ENCODE measurements at regions not wholly inside any gene's neighbourhood (a gene's known extent, or its start where the extent isn't known, plus 50 kb on each side); places are given as distances from the start of the nearest gene placed in this dataset.

DNA sequence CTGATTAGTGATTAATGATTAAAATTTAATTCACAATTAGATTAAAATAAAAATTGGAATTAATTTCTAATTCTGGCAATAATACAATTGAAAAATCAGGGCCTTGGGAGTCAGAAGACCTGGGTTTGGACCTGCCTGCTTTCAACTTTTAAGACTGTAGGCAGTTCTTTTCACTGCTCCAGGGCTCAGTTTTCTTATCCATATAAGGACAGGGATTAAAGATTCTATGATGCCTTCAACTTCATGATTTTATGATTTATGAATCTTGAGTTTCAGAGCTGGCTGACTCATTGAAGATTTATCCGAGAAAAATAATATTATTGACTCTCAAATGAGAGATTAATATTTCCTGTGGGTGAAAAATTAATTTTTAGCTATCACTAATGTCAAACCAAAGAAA is 208.6 kb upstream of the ANKH start:
- Histone ChIP-seq H3K4me1 (replicated peaks in 1 of 4; ENCODE audit: control insufficient read depth in 3 of 4, insufficient read depth in 4 of 4, low read length in 3 of 4) (no peaks in the 10 kb centered on the region), H2BK15ac (ENCODE audit: low read length) (no peak overlapping the region), H3K27me3 (replicated peaks in 1 of 4; ENCODE audit: control insufficient read depth in 3 of 4, extremely low read depth in 1 of 4, insufficient read depth in 3 of 4, low read length in 3 of 4) (no peaks in the 10 kb centered on the region), H2AK5ac (ENCODE audit: low read depth, low read length) (no peak overlapping the region), H3K79me1 (ENCODE audit: low read depth, low read length) (no peaks in the 10 kb centered on the region), H4K8ac (ENCODE audit: extremely low read depth, insufficient read depth, low read length) (no peak overlapping the region), H3K9me3 (ENCODE audit: insufficient read depth in 2 of 2, low read depth in 1 of 2, low read length in 1 of 2) (no peaks in the 10 kb centered on the region), H2BK20ac (ENCODE audit: low read length) (no peak overlapping the region), H4K91ac (replicated peaks; ENCODE audit: insufficient read length, low read length) (no peak overlapping the region), H3K4me3 (ENCODE audit: extremely low read depth in 1 of 4, insufficient read depth in 2 of 4, low read depth in 3 of 4, low read length in 4 of 4) (no peak overlapping the region), H3K56ac (replicated peaks; ENCODE audit: insufficient read length, low read depth, low read length) (no peak overlapping the region), H4K5ac (ENCODE audit: insufficient read length, low read depth, low read length) (no peak overlapping the region), H3K23ac (ENCODE audit: insufficient read length) (no peak overlapping the region), H3K4me2 (ENCODE audit: insufficient read depth in 1 of 2, low read depth in 2 of 2, low read length in 2 of 2) (no peak overlapping the region), H3K4ac (replicated peaks; ENCODE audit: insufficient read length, low read depth, low read length) (no peak overlapping the region), H3K27ac (ENCODE audit: low read depth, low read length) (no peak overlapping the region), H2BK120ac (replicated peaks; ENCODE audit: low read depth, low read length) (no peak overlapping the region), H2AFZ (ENCODE audit: low read length) (no peak overlapping the region), H3K36me3 (ENCODE audit: control insufficient read depth in 2 of 4, insufficient read depth in 4 of 4, low read length in 3 of 4) (no peaks in the 10 kb centered on the region), H3K18ac (ENCODE audit: extremely low read depth, low read length) (no peak overlapping the region), H2BK5ac (ENCODE audit: low read depth, low read length) (no peak overlapping the region), H4K20me1 (replicated peaks in 1 of 2; ENCODE audit: control insufficient read depth in 1 of 2, insufficient read depth in 2 of 2, low read length in 2 of 2) (no peaks in the 10 kb centered on the region), H3K14ac (ENCODE audit: insufficient read length) (no peak overlapping the region), H2BK12ac (ENCODE audit: low read depth, low read length) (no peak overlapping the region), H3K9ac (replicated peaks in 1 of 4; ENCODE audit: extremely low read depth in 1 of 4, low read depth in 3 of 4, low read length in 3 of 4) (no peak overlapping the region), H3K79me2 (ENCODE audit: control insufficient read depth in 1 of 2, insufficient read depth in 2 of 2, low read length in 2 of 2) (no peaks in the 10 kb centered on the region), H3K23me2 (ENCODE audit: low read depth, low read length) (no peaks in the 10 kb centered on the region)
- WGBS, 2 experiments (ENCODE audit: extremely low coverage in 1 of 2, insufficient coverage in 1 of 2, insufficient read length in 1 of 2, insufficient replicate concordance in 2 of 2, low coverage in 1 of 2, low lambda C conversion rate in 2 of 2, missing lambda C conversion rate in 1 of 2), result 96% methylated on average over 1 of the region's 1 CpG; no CpG with 5 or more reads in 1 of the 2 experiments
- POLR2A ChIA-PET (ENCODE audit: partially characterized antibody), result no interaction called here
- FAIRE-seq, result no peak
- no peak for TF ChIP-seq JUN (IDR thresholded peaks at IDR 0.05; ENCODE audit: low read depth, low read length)
- no peak for TF ChIP-seq POU5F1 (IDR thresholded peaks at IDR 0.05; ENCODE audit: low read depth, low read length)
- no peak for TF ChIP-seq RXRA (IDR thresholded peaks at IDR 0.05; ENCODE audit: insufficient read depth, low read depth, low read length)
- CTCF ChIA-PET (ENCODE audit: partially characterized antibody), result interaction anchor here (1.5 kb wide), 1 partner anchor 10 kb away, joined by 3 read pairs; no protein-coding TSS in a partner anchor
- DNase-seq (ENCODE audit: low read depth in 1 of 2, low spot score in 2 of 2), result no peak

All from H1 (cell line).